ENCODE measurements at regions not wholly inside any gene's neighbourhood (a gene's known extent, or its start where the extent isn't known, plus 50 kb on each side); places are given as distances from the start of the nearest gene placed in this dataset.

DNA sequence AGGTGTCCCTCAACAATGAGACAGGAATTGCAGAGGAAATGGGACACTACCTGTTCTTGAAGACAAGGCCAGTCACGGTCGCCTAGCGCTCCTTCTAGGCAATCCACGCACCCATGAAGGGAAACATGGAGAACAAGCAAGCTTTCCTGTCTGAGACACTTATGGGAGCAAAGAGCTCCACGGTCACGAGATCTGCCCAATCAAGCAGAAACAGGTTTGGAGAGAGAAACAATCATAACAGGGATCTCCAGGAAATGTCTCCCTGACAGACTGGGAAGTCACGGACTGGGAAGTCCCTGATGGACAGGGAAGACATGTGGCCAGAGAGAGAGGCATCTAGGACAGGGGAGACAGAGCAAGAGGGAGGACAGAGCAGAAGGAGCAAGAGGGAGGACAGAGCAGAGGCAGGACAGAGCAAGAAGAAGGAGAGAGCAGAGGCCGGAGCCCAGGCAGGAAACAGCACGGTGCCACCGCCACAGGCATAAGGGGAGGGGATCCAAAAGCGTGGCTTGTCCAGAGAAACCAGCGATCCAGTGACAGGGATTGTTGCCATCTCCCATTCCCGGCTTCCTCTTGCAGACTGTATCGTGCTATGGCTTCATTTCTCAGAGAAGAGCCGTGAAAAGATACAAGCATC is 167.8 kb upstream of the ZNF337 start:
- TF ChIP-seq CREB5 (CRISPR knock-in tag; IDR thresholded peaks at IDR 0.05; ENCODE audit: low read depth) (no peak), ZNF70 (CRISPR knock-in tag; IDR thresholded peaks at IDR 0.05) (no peak), SNAI2 (CRISPR knock-in tag; IDR thresholded peaks at IDR 0.05) (no peak), ZNF565 (CRISPR knock-in tag; conservative IDR thresholded peaks at IDR 0.05; ENCODE audit: low read depth) (no peak), OSR1 (CRISPR knock-in tag; IDR thresholded peaks at IDR 0.05) (no peak), CSDC2 (CRISPR knock-in tag; IDR thresholded peaks at IDR 0.05) (no peak), BACH2 (CRISPR knock-in tag; IDR thresholded peaks at IDR 0.05; ENCODE audit: borderline replicate concordance) (no peak), RARB (CRISPR knock-in tag; IDR thresholded peaks at IDR 0.05) (no peak), ISL1 (CRISPR knock-in tag; IDR thresholded peaks at IDR 0.05) (no peak)
- TF ChIP-seq, protein P1, sequence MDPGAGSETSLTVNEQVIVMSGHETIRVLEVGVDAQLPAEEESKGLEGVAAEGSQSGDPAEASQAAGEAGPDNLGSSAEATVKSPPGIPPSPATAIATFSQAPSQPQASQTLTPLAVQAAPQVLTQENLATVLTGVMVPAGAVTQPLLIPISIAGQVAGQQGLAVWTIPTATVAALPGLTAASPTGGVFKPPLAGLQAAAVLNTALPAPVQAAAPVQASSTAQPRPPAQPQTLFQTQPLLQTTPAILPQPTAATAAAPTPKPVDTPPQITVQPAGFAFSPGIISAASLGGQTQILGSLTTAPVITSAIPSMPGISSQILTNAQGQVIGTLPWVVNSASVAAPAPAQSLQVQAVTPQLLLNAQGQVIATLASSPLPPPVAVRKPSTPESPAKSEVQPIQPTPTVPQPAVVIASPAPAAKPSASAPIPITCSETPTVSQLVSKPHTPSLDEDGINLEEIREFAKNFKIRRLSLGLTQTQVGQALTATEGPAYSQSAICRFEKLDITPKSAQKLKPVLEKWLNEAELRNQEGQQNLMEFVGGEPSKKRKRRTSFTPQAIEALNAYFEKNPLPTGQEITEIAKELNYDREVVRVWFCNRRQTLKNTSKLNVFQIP (CRISPR knock-in tag; IDR thresholded peaks at IDR 0.05; ENCODE audit: borderline replicate concordance, low read depth) = no peak
- no peak for ATAC-seq

GRCh38 chr20:25863536-25864325 is 167.1 kb upstream of the ZNF337 start:
- TF ChIP-seq, protein P2, sequence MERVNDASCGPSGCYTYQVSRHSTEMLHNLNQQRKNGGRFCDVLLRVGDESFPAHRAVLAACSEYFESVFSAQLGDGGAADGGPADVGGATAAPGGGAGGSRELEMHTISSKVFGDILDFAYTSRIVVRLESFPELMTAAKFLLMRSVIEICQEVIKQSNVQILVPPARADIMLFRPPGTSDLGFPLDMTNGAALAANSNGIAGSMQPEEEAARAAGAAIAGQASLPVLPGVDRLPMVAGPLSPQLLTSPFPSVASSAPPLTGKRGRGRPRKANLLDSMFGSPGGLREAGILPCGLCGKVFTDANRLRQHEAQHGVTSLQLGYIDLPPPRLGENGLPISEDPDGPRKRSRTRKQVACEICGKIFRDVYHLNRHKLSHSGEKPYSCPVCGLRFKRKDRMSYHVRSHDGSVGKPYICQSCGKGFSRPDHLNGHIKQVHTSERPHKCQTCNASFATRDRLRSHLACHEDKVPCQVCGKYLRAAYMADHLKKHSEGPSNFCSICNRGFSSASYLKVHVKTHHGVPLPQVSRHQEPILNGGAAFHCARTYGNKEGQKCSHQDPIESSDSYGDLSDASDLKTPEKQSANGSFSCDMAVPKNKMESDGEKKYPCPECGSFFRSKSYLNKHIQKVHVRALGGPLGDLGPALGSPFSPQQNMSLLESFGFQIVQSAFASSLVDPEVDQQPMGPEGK (CRISPR knock-in tag; IDR thresholded peaks at IDR 0.05; ENCODE audit: borderline replicate concordance) = no peak
- TF ChIP-seq TOX (CRISPR knock-in tag; IDR thresholded peaks at IDR 0.05; ENCODE audit: borderline replicate concordance) (no peak), CREB5 (CRISPR knock-in tag; IDR thresholded peaks at IDR 0.05; ENCODE audit: low read depth) (no peak)
- ATAC-seq = no peak

GRCh38 chr20:25862967-25863530 is 166.4 kb upstream of the ZNF337 start:
- ATAC-seq = peak; percentile 38; the same call in 2 of the 3 replicates

- TF ChIP-seq, protein P2 (CRISPR knock-in tag; IDR thresholded peaks at IDR 0.05; ENCODE audit: borderline replicate concordance) = no peak
- TF ChIP-seq TCF4 (CRISPR knock-in tag; IDR thresholded peaks at IDR 0.05; ENCODE audit: borderline replicate concordance) = no peak
- TF ChIP-seq BACH2 (CRISPR knock-in tag; IDR thresholded peaks at IDR 0.05; ENCODE audit: borderline replicate concordance) = no peak
- ATAC-seq = no peak; the same call in 2 of the 3 replicates
Measured at GRCh38 chr20:25860531-25861150, 164.0 kb upstream of the ZNF337 start.

Data from SK-N-SH treated with all-trans-retinoic acid at 6 μM for 48 hours (cell line).